A549 (cell line): ENCODE measurements at regions not wholly inside any gene's neighbourhood (a gene's known extent, or its start where the extent isn't known, plus 50 kb on each side); places are given as distances from the start of the nearest gene placed in this dataset.

Source experiments
- ATAC-seq, 2 experiments: fragments of 200-7000 bp in 1 of 2; fragments of >200 bp in 1 of 2; cut with Nextera tagmentation in 1 of 2; cut with Tn5 transposase in 1 of 2; 3 replicates each; pipeline versions ENCODE4 v1.8.0 to v1.9.1; 2018 to 2020; ENCODE audit warnings: mild to moderate bottlenecking in 1 of 2, moderate library complexity in 1 of 2
- CTCF ChIA-PET: fragments of 300-600 bp; sonication (Branson Sonifier 250); formaldehyde crosslinking; extraction: SDS; loops from one replicate; lab custom pipeline; 2021; ENCODE audit warnings: antibody characterized with exemption, inconsistent platforms; lab: Yijun Ruan, JAX
- POLR2A ChIA-PET: fragments of 350-600 bp; formaldehyde crosslinking; extraction: SDS; loops from one replicate; lab custom pipeline; 2021; ENCODE audit warnings: antibody characterized with exemption, inconsistent platforms; lab: Yijun Ruan, JAX
- DNase-seq, 2 experiments: peaks; one replicate each; pipeline versions ENCODE4 v3.0.0 to v3.0.0-alpha.2; 2011 to 2016; ENCODE audit warnings: low read depth in 1 of 2, low spot score in 1 of 2
- FAIRE-seq: peaks from 2 replicates; lab custom pipeline; 2011; peaks lifted over from hg19 to GRCh38; lab: Jason Lieb, UNC
- H3K27ac ChIP-seq, 2 experiments: fragments of >200 bp; sonication (Bioruptor Twin); formaldehyde crosslinking; 3 replicates each; pipeline ENCODE4 v1.5.1; 2016 to 2017
- H3K4me1 ChIP-seq: fragments of >200 bp; sonication (Bioruptor Twin); formaldehyde crosslinking; 3 replicates; pipeline ENCODE4 v1.6.1; 2016
- H3K4me2 ChIP-seq: fragments of >200 bp; sonication (Bioruptor Twin); formaldehyde crosslinking; 3 replicates; pipeline ENCODE4 v1.6.1; 2016
- H3K4me3 ChIP-seq: fragments of >200 bp; sonication (Bioruptor Twin); formaldehyde crosslinking; 3 replicates; pipeline ENCODE4 v1.5.1; 2016
- H3K9me3 ChIP-seq: fragments of >200 bp; sonication (Bioruptor Twin); formaldehyde crosslinking; 3 replicates; pipeline ENCODE4 v1.6.1; 2016
- ATOH8 ChIP-seq: fragments of 250-450 bp; sonication (Bioruptor Pico); IDR thresholded peaks from 2 replicates; pipeline ENCODE4 v1.5.0; 2020; ENCODE audit warnings: low read depth, mild to moderate bottlenecking, moderate library complexity
- CHD2 ChIP-seq: fragments of 150-350 bp; IDR thresholded peaks from 2 replicates; pipeline ENCODE4 v1.6.1; 2014; ENCODE audit warnings: low read length; ENCODE audit not compliant: partially characterized antibody
- ESRRA ChIP-seq: fragments of 150-350 bp; IDR thresholded peaks from 2 replicates; pipeline ENCODE4 v1.6.1; 2014; ENCODE audit warnings: mild to moderate bottlenecking, low read length, borderline replicate concordance
- FOXS1 ChIP-seq: fragments of 250-450 bp; sonication (Bioruptor Pico); IDR thresholded peaks from 2 replicates; pipeline ENCODE4 v1.5.0; 2020; ENCODE audit warnings: mild to moderate bottlenecking, moderate library complexity
- HEYL ChIP-seq: fragments of 250-450 bp; sonication (Bioruptor Pico); IDR thresholded peaks from 2 replicates; pipeline ENCODE4 v1.8.0; 2021; ENCODE audit warnings: mild to moderate bottlenecking, moderate library complexity
- JUN ChIP-seq, 2 experiments: fragments of >200 bp; sonication (Bioruptor Twin); formaldehyde crosslinking; IDR thresholded peaks; 2 replicates in 1 of 2; 3 replicates in 1 of 2; pipeline ENCODE4 v1.6.1; 2016 to 2017
- MAFK ChIP-seq: fragments of 450-650 bp; IDR thresholded peaks from 2 replicates; pipeline ENCODE4 v1.6.1; 2014; ENCODE audit not compliant: partially characterized antibody
- MAX ChIP-seq: IDR thresholded peaks from 2 replicates; pipeline ENCODE4 v1.6.1; 2012
- MAZ ChIP-seq: fragments of 150-350 bp; IDR thresholded peaks from 2 replicates; pipeline ENCODE4 v1.6.1; 2014; ENCODE audit warnings: antibody characterized with exemption, low read depth, low read length, borderline replicate concordance
- MYC ChIP-seq: IDR thresholded peaks from 2 replicates; pipeline ENCODE4 v1.6.1; 2012; ENCODE audit warnings: mild to moderate bottlenecking, inconsistent platforms, low read length, improper control_type of control experiment, borderline replicate concordance
- NR3C1 ChIP-seq: fragments of >200 bp; sonication (Bioruptor Twin); formaldehyde crosslinking; IDR thresholded peaks from 3 replicates; pipeline ENCODE4 v1.6.1; 2017
- PHF8 ChIP-seq: fragments of 200-600 bp; sonication (generic); IDR thresholded peaks from 2 replicates; pipeline ENCODE4 v1.6.1; 2016; ENCODE audit warnings: low read depth, mild to moderate bottlenecking, antibody characterized with exemption, moderate library complexity, borderline replicate concordance
- POLR2A ChIP-seq: IDR thresholded peaks from 2 replicates; pipeline ENCODE4 v1.6.1; 2012; ENCODE audit warnings: mild to moderate bottlenecking, low read length
- POLR2AphosphoS2 ChIP-seq: conservative IDR thresholded peaks from 2 replicates; pipeline ENCODE4 v1.6.1; 2012; ENCODE audit warnings: low read length, improper control_type of control experiment, inconsistent platforms
- REST ChIP-seq: fragments of 200-600 bp; sonication (generic); IDR thresholded peaks from 2 replicates; pipeline ENCODE4 v1.6.1; 2016; ENCODE audit warnings: antibody characterized with exemption, mild to moderate bottlenecking, moderate library complexity
- RNF2 ChIP-seq: fragments of 200-600 bp; sonication (generic); IDR thresholded peaks from 2 replicates; pipeline ENCODE4 v1.6.1; 2016; ENCODE audit warnings: low read depth, mild to moderate bottlenecking, antibody characterized with exemption, moderate library complexity, borderline replicate concordance
- TFCP2L1 ChIP-seq: fragments of 250-450 bp; sonication (Bioruptor Pico); IDR thresholded peaks from 2 replicates; pipeline ENCODE4 v1.5.0; 2021; ENCODE audit warnings: mild to moderate bottlenecking
- TP53 ChIP-seq: fragments of 250-450 bp; sonication (Bioruptor Pico); IDR thresholded peaks from 2 replicates; pipeline ENCODE4 v1.5.0; 2021; ENCODE audit warnings: mild to moderate bottlenecking, moderate library complexity
- ZSCAN20 ChIP-seq: fragments of 250-450 bp; sonication (Bioruptor Pico); IDR thresholded peaks from 2 replicates; pipeline ENCODE4 v1.8.0; 2022; ENCODE audit warnings: mild to moderate bottlenecking, moderate library complexity
- WGBS: methylation state at CpG from one replicate; pipeline ENCODE4 v1.1.6; 2017; ENCODE audit errors: missing lambda C conversion rate; 5-methylcytosine and 5-hydroxymethylcytosine counted together
- TF ChIP-seq, protein P1 (sequence below): fragments of 450-650 bp; IDR thresholded peaks from 2 replicates; pipeline ENCODE4 v1.6.1; 2014; ENCODE audit warnings: antibody characterized with exemption
- TF ChIP-seq, protein P2 (sequence below): fragments of 250-450 bp; sonication (Bioruptor Pico); IDR thresholded peaks from 2 replicates; pipeline ENCODE4 v1.5.0; 2021; ENCODE audit warnings: mild to moderate bottlenecking, moderate library complexity, borderline replicate concordance

DNA sequence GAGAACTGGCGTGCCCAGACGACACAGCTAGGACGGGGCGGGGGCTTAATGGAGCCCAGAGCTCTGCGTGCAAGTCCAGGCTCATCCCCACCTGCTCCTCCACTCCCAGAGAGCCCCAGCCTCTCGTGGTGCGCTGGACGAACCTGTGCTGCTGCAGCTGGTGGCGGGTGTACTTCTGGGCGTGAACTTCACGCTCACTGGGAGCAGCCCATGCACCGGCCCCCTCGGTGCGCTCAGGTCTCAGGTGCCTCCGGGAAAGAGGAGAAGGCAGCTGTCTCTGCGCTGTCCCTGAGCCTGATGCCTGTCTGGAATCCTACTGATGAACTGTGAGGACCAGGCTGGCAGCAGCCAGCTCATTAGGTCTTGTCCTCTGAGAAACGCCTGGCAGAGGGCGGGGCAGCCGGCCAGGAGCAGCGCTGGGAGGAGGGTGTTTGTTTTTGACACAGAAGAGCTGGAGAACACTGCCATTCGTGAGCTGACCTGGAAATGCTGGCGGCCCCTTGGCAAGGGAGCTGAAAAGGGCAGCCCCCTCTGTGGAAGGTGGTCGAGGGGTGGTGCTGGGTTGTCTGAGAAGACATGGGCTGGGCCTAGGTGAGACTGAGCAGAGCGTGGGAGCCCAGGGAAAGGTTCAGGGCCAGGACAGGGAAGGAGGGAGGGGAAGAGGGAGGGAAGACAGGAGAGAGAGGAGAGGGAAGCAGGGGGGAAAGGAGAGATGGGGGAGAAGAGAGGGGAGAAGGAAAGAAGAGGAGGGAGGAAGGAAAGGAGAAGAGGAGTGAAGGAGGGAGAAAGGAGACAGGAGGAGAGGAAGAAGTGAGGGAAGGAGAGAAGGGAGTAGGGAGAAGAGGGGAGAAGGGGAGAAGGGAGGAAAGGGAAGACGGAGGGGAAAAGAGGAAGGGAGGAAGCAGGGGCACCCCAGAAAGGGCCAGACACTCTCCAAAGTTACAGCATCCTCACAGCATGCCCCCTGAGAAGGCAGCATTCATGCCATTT lies 53.5 kb upstream of the TNS3 start (continued):
- TF ChIP-seq RNF2 (no peak), MAZ (no peak), MAFK (no peak), ZSCAN20 (CRISPR knock-in tag) (no peak), TFCP2L1 (CRISPR knock-in tag) (no peak), REST (no peak)
- TF ChIP-seq, protein P1, sequence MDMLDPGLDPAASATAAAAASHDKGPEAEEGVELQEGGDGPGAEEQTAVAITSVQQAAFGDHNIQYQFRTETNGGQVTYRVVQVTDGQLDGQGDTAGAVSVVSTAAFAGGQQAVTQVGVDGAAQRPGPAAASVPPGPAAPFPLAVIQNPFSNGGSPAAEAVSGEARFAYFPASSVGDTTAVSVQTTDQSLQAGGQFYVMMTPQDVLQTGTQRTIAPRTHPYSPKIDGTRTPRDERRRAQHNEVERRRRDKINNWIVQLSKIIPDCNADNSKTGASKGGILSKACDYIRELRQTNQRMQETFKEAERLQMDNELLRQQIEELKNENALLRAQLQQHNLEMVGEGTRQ: no peak

GRCh38 chr7:47634273-47634672 lies 52.4 kb upstream of the TNS3 start:
- H3K9me3 ChIP-seq: no peaks in the 10 kb centered on the region
- WGBS: 51% methylated on average over 2 of the region's 2 CpGs
- ChIA-PET POLR2A (interaction anchor here (0.6 to 1.7 kb wide), 12 partner anchors 11 to 153 kb away, joined by 3 to 15 read pairs (median 6); no protein-coding TSS in a partner anchor), CTCF (interaction anchor here (0.7 to 1.5 kb wide), 6 partner anchors 9 to 311 kb away, joined by 3 to 6 read pairs (median 4); no protein-coding TSS in a partner anchor)
- DNase-seq: no peak
- H3K4me3 ChIP-seq: peak overlapping the region; percentile 40
- peaks cover 59% of the 10 kb centered on the region for H3K4me1 ChIP-seq
- H3K4me2 ChIP-seq: peak overlapping the region; percentile 93
- H3K27ac ChIP-seq: peak overlapping the region; percentile 89 to 90
- peak in 1 of 2 experiments; percentile 7; a peak in 3 of 6 replicates for ATAC-seq
- FAIRE-seq: no peak
- TF ChIP-seq TP53 (CRISPR knock-in tag): no peak
- 0 out of 2 replicates have a peak, but pooled peaks have one; percentile 13 for TF ChIP-seq POLR2A
- no peak for TF ChIP-seq NR3C1
- TF ChIP-seq, protein P2, sequence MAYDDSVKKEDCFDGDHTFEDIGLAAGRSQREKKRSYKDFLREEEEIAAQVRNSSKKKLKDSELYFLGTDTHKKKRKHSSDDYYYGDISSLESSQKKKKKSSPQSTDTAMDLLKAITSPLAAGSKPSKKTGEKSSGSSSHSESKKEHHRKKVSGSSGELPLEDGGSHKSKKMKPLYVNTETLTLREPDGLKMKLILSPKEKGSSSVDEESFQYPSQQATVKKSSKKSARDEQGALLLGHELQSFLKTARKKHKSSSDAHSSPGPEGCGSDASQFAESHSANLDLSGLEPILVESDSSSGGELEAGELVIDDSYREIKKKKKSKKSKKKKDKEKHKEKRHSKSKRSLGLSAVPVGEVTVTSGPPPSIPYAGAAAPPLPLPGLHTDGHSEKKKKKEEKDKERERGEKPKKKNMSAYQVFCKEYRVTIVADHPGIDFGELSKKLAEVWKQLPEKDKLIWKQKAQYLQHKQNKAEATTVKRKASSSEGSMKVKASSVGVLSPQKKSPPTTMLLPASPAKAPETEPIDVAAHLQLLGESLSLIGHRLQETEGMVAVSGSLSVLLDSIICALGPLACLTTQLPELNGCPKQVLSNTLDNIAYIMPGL: no peak
- no peak for TF ChIP-seq MAZ
- peak in 1 of 2 experiments; percentile 1; a peak in 1 of 5 replicates for TF ChIP-seq JUN (IDR thresholded peaks at IDR 0.05)
- TF ChIP-seq MAX: peak; percentile 52
- TF ChIP-seq FOXS1 (CRISPR knock-in tag): no peak

DNA sequence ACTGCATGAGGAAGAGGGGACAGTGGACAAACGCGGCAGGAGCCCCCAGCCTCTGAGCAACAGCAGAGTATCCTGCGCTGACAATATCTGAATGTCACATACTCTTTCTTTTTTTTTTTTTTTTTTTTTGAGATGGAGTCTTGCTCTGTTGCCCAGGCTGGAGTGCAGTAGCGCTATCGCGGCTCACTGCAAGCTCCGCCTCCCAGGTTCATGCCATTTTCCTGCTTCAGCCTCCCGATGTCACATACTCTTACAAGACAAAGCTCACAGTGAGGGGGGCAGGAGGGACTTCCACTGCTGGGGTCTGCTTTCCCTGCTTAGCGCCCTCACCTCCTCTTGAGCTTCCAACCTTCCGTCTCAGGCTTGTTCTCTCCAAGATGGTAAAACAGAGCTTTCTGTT lies 51.2 kb upstream of the TNS3 start:
- 96% methylated on average over 10 of the region's 10 CpGs for WGBS
- no peak overlapping the region; the same call in 2 of the 3 replicates for H3K4me2 ChIP-seq
- no peak for TF ChIP-seq RNF2
- no peak for TF ChIP-seq PHF8
- TF ChIP-seq ESRRA: no peak
- TF ChIP-seq CHD2: no peak
- no peak for TF ChIP-seq MYC
- no peak for TF ChIP-seq JUN (IDR thresholded peaks at IDR 0.05)
- no peak for TF ChIP-seq POLR2AphosphoS2
- TF ChIP-seq HEYL (CRISPR knock-in tag): no peak
- no peak for TF ChIP-seq ATOH8 (CRISPR knock-in tag)
- TF ChIP-seq, all 56 proteins: peak for 0
- H3K4me3 ChIP-seq: no peak overlapping the region
- FAIRE-seq (no peak), DNase-seq (no peak), ATAC-seq (no peak)
- H3K9me3 ChIP-seq: no peaks in the 10 kb centered on the region
- ChIA-PET POLR2A (interaction anchor here (1.4 kb wide), 1 partner anchor 33 kb away, joined by 4 read pairs; no protein-coding TSS in a partner anchor), CTCF (interaction anchor here (0.7 to 1.3 kb wide), 3 partner anchors 8 to 50 kb away, joined by 3 read pairs; no protein-coding TSS in a partner anchor)
- H3K4me1 ChIP-seq: peaks cover 47% of the 10 kb centered on the region
- H3K27ac ChIP-seq: peak overlapping the region; percentile 89 to 90; a peak in 5 of 6 replicates
